ENCODE measurements at regions not wholly inside any gene's neighbourhood (a gene's known extent, or its start where the extent isn't known, plus 50 kb on each side); places are given as distances from the start of the nearest gene placed in this dataset.

DNA sequence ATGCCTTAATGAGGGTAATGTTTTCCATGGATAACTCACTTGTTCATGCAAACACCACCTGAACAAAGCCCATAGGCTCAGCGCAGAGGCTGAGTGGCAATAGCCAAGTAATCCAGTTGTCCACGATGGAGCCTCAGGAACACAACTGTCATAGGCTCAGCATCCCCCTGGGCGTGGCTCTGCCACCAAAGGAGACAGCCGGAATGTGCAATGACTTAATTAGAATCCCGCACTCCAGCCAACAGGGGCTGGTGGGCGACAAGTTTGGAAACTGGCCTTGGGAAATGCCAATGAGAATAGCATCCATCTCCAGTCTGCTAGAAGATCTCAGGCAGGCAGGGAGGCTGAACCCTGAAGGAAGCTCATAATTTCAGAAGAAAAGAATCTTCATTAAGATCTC lies 411.7 kb upstream of the NRP1 start:
- no peak overlapping the region for H3K27ac ChIP-seq (ENCODE audit: control insufficient read depth, insufficient read depth, low read length)
- FAIRE-seq = no peak
- dilution Hi-C loops (cut with MboI; ENCODE audit: extremely low pct_ligation_motif_present, low sequenced_read_pairs) = no loop called here

DNA sequence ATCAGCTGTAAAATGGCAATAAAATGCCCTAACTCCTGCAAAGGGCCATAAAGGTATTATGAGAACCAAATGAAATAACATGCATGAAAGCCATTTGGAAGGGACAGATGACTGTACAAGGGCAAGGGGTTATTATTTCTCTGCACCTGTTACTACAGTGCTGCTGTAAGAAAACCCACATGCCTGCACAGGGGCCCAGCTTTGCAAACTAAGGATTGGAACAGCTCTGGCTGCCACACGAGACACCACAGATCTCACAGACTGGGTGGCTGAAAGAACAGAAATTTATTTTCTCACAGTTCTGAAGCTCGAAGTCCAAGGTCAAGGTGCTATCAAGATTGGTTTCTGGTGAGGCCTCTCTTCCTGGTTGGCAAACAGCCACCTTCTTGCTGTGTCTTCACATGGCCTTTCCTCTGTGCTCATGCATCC lies 409.0 kb upstream of the NRP1 start:
- no peaks in the 10 kb centered on the region for H3K9me1 ChIP-seq (ENCODE audit: control insufficient read depth, extremely low read depth, insufficient read depth, low read length)
- no peak for FAIRE-seq

More for the DNA sequence above, 411.7 kb upstream of the NRP1 start:
- Histone ChIP-seq H3K79me2 (ENCODE audit: control insufficient read depth, insufficient read depth, low read length) (no peaks in the 10 kb centered on the region), H3K9ac (ENCODE audit: control insufficient read depth, extremely low read depth, insufficient read depth, low read length) (no peak overlapping the region), H4K20me1 (ENCODE audit: control insufficient read depth, extremely low read depth, insufficient read depth, low read length) (no peaks in the 10 kb centered on the region), H3K9me1 (ENCODE audit: control insufficient read depth, extremely low read depth, insufficient read depth, low read length) (no peaks in the 10 kb centered on the region), H3K4me2 (ENCODE audit: control insufficient read depth, extremely low read depth, insufficient read depth, low read depth, low read length) (no peak overlapping the region), H3K36me3 (ENCODE audit: control insufficient read depth in 2 of 2, extremely low read depth in 1 of 2, insufficient read depth in 2 of 2, low read length in 2 of 2) (no peaks in the 10 kb centered on the region), H3K4me1 (ENCODE audit: control insufficient read depth, extremely low read depth, insufficient read depth, low read length) (no peaks in the 10 kb centered on the region), H3K4me3 (ENCODE audit: control insufficient read depth in 2 of 3, extremely low read depth in 1 of 3, insufficient read depth in 2 of 3, low read depth in 1 of 3, low read length in 3 of 3) (no peak overlapping the region), H3K27me3 (ENCODE audit: control insufficient read depth, extremely low read depth, insufficient read depth, low read length) (no peaks in the 10 kb centered on the region), H2AFZ (ENCODE audit: control insufficient read depth, low read length) (no peak overlapping the region), H3K9me3 (ENCODE audit: control insufficient read depth, low read depth, low read length) (no peaks in the 10 kb centered on the region)
- no peak for DNase-seq (ENCODE audit: low read depth, low spot score)
- TF ChIP-seq, protein P1, sequence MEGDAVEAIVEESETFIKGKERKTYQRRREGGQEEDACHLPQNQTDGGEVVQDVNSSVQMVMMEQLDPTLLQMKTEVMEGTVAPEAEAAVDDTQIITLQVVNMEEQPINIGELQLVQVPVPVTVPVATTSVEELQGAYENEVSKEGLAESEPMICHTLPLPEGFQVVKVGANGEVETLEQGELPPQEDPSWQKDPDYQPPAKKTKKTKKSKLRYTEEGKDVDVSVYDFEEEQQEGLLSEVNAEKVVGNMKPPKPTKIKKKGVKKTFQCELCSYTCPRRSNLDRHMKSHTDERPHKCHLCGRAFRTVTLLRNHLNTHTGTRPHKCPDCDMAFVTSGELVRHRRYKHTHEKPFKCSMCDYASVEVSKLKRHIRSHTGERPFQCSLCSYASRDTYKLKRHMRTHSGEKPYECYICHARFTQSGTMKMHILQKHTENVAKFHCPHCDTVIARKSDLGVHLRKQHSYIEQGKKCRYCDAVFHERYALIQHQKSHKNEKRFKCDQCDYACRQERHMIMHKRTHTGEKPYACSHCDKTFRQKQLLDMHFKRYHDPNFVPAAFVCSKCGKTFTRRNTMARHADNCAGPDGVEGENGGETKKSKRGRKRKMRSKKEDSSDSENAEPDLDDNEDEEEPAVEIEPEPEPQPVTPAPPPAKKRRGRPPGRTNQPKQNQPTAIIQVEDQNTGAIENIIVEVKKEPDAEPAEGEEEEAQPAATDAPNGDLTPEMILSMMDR (optimal IDR thresholded peaks at IDR 0.05 in 1 of 3, IDR thresholded peaks at IDR 0.05 in 1 of 3, conservative IDR thresholded peaks at IDR 0.05 in 1 of 3; ENCODE audit: extremely low read depth in 1 of 3, insufficient read depth in 2 of 3, low read length in 3 of 3) = no peak
- TF ChIP-seq EZH2 (IDR thresholded peaks at IDR 0.05; ENCODE audit: low read length) = no peak

More for the DNA sequence above, 409.0 kb upstream of the NRP1 start:
- dilution Hi-C loops (cut with MboI; ENCODE audit: extremely low pct_ligation_motif_present, low sequenced_read_pairs) = no loop called here
- TF ChIP-seq, protein P1 (optimal IDR thresholded peaks at IDR 0.05 in 1 of 3, IDR thresholded peaks at IDR 0.05 in 1 of 3, conservative IDR thresholded peaks at IDR 0.05 in 1 of 3; ENCODE audit: extremely low read depth in 1 of 3, insufficient read depth in 2 of 3, low read length in 3 of 3) = no peak
- no peak for TF ChIP-seq EZH2 (IDR thresholded peaks at IDR 0.05; ENCODE audit: low read length)
- no peak overlapping the region for H2AFZ ChIP-seq (ENCODE audit: control insufficient read depth, low read length)
- no peak overlapping the region for H3K4me3 ChIP-seq (ENCODE audit: control insufficient read depth in 2 of 3, extremely low read depth in 1 of 3, insufficient read depth in 2 of 3, low read depth in 1 of 3, low read length in 3 of 3)
- H3K36me3 ChIP-seq (ENCODE audit: control insufficient read depth in 2 of 2, extremely low read depth in 1 of 2, insufficient read depth in 2 of 2, low read length in 2 of 2) = no peaks in the 10 kb centered on the region
- no peak overlapping the region for H3K4me2 ChIP-seq (ENCODE audit: control insufficient read depth, extremely low read depth, insufficient read depth, low read depth, low read length)
- H3K4me1 ChIP-seq (ENCODE audit: control insufficient read depth, extremely low read depth, insufficient read depth, low read length) = no peaks in the 10 kb centered on the region
- H3K9me3 ChIP-seq (ENCODE audit: control insufficient read depth, low read depth, low read length) = no peaks in the 10 kb centered on the region
- no peak for DNase-seq (ENCODE audit: low read depth, low spot score)
- H3K9ac ChIP-seq (ENCODE audit: control insufficient read depth, extremely low read depth, insufficient read depth, low read length) = no peak overlapping the region
- H3K27ac ChIP-seq (ENCODE audit: control insufficient read depth, insufficient read depth, low read length) = no peak overlapping the region
- no peaks in the 10 kb centered on the region for H3K27me3 ChIP-seq (ENCODE audit: control insufficient read depth, extremely low read depth, insufficient read depth, low read length)
- H4K20me1 ChIP-seq (ENCODE audit: control insufficient read depth, extremely low read depth, insufficient read depth, low read length) = no peaks in the 10 kb centered on the region
- no peaks in the 10 kb centered on the region for H3K79me2 ChIP-seq (ENCODE audit: control insufficient read depth, insufficient read depth, low read length)

Data from keratinocyte (primary cell).